ENCODE measurements at regions not wholly inside any gene's neighbourhood (a gene's known extent, or its start where the extent isn't known, plus 50 kb on each side); places are given as distances from the start of the nearest gene placed in this dataset.

GRCh38 chr5:145163876-145164275, 671.3 kb downstream of the PRELID2 start:
- DNase-seq, result no peak

- DNase-seq, result no peak
Observed at GRCh38 chr5:145162626-145163025, 672.5 kb downstream of the PRELID2 start.

GRCh38 chr5:145161391-145161790, 673.8 kb downstream of the PRELID2 start:
- DNase-seq, result no peak

- no peak for DNase-seq
Observed at GRCh38 chr5:145160679-145161078, 674.5 kb downstream of the PRELID2 start.

GRCh38 chr5:145158730-145159129, 676.4 kb downstream of the PRELID2 start:
- DNase-seq, result no peak

GRCh38 chr5:145157841-145158240, 677.3 kb downstream of the PRELID2 start:
- no peak for DNase-seq

- no peak for DNase-seq
Observed at GRCh38 chr5:145141534-145141933, 693.6 kb downstream of the PRELID2 start.

GRCh38 chr5:145130996-145131395, 704.1 kb downstream of the PRELID2 start:
- DNase-seq, result no peak

GRCh38 chr5:145129797-145130196, 705.3 kb downstream of the PRELID2 start:
- no peak for DNase-seq

- DNase-seq, result no peak
Observed at GRCh38 chr5:145124806-145125205, 710.3 kb downstream of the PRELID2 start.

GRCh38 chr5:145118611-145119010, 716.5 kb downstream of the PRELID2 start:
- no peak for DNase-seq

GRCh38 chr5:145118127-145118526, 717.0 kb downstream of the PRELID2 start:
- DNase-seq, result no peak

GRCh38 chr5:145117285-145117684, 717.9 kb downstream of the PRELID2 start:
- no peak for DNase-seq

- no peak for DNase-seq
Observed at GRCh38 chr5:145111420-145111819, 723.7 kb downstream of the PRELID2 start.

- no peak for DNase-seq
Observed at GRCh38 chr5:145110834-145111233, 724.3 kb downstream of the PRELID2 start.

- DNase-seq, result no peak
Observed at GRCh38 chr5:145110181-145110580, 725.0 kb downstream of the PRELID2 start.

- DNase-seq, result no peak
Observed at GRCh38 chr5:145105384-145105783, 729.8 kb downstream of the PRELID2 start.

- no peak for DNase-seq
Observed at GRCh38 chr5:145104106-145104505, 731.0 kb downstream of the PRELID2 start.

- DNase-seq, result no peak
Observed at GRCh38 chr5:145101246-145101645, 733.9 kb downstream of the PRELID2 start.

- no peak for DNase-seq
Observed at GRCh38 chr5:145090115-145090514, 745.0 kb downstream of the PRELID2 start.

GRCh38 chr5:145084834-145085233, 750.3 kb downstream of the PRELID2 start:
- no peak for DNase-seq

GRCh38 chr5:145077028-145077427, 758.1 kb downstream of the PRELID2 start:
- DNase-seq, result no peak

GRCh38 chr5:145076040-145076439, 759.1 kb downstream of the PRELID2 start:
- DNase-seq, result no peak

GRCh38 chr5:145072889-145073288, 762.3 kb downstream of the PRELID2 start:
- no peak for DNase-seq

- no peak for DNase-seq
Observed at GRCh38 chr5:145068721-145069120, 766.4 kb downstream of the PRELID2 start.
